Urinary bladder (tissue), 3 donors: ENCODE measurements at regions not wholly inside any gene's neighbourhood (a gene's known extent, or its start where the extent isn't known, plus 50 kb on each side); places are given as distances from the start of the nearest gene placed in this dataset.
"Not testable (repeated sequence)": the region's sequence is repeated elsewhere in the genome, so short reads cannot be mapped to it uniquely, and the experiment has no call there.

Experiments used
- DNase-seq: peaks from one replicate; pipeline ENCODE4 v3.0.0-alpha.2; 2015; ENCODE audit errors: extremely low spot score
- H3K27ac ChIP-seq: one replicate; pipeline ENCODE4 v1.5.1; 2013; ENCODE audit warnings: low read depth, mild to moderate bottlenecking, moderate library complexity
- H3K36me3 ChIP-seq: one replicate; pipeline ENCODE4 v1.6.1; 2013; ENCODE audit warnings: mild to moderate bottlenecking, moderate library complexity; ENCODE audit not compliant: insufficient read depth
- H3K4me1 ChIP-seq: one replicate; pipeline ENCODE4 v1.6.1; 2013; ENCODE audit warnings: mild to moderate bottlenecking, moderate library complexity; ENCODE audit not compliant: insufficient read depth
- H3K4me3 ChIP-seq: one replicate; pipeline ENCODE4 v1.5.1; 2013; ENCODE audit warnings: low read depth, low read length
- WGBS: extraction: QIAGEN DNeasy Blood & Tissue Kit; methylation state at CpG from one replicate; pipeline ENCODE4 v1.1.7; 2013; 5-methylcytosine and 5-hydroxymethylcytosine counted together
- donor health status: healthy with polysubstance abuse.
- donor health status: healthy.

- H3K4me3 ChIP-seq, result no peak overlapping the region
- no peak overlapping the region for H3K27ac ChIP-seq
- H3K4me1 ChIP-seq, result no peaks in the 10 kb centered on the region
- 16% methylated on average over 14 of the region's 14 CpGs for WGBS
- no peaks in the 10 kb centered on the region for H3K36me3 ChIP-seq
- no peak for DNase-seq
These were observed 59.2 kb upstream of the ADGRB3 start for GRCh38 chr6:68575765-68576439.

GRCh38 chr6:68572975-68573374, 62.1 kb upstream of the ADGRB3 start:
- H3K27ac ChIP-seq, result no peak overlapping the region
- H3K4me3 ChIP-seq, result no peak overlapping the region
- DNase-seq, result no peak
- WGBS, result 82% methylated on average over 4 of the region's 4 CpGs
- H3K4me1 ChIP-seq, result no peaks in the 10 kb centered on the region
- no peaks in the 10 kb centered on the region for H3K36me3 ChIP-seq

GRCh38 chr6:68572525-68572924, 62.6 kb upstream of the ADGRB3 start:
- DNase-seq, result no peak
- no peak overlapping the region for H3K4me3 ChIP-seq
- no peaks in the 10 kb centered on the region for H3K36me3 ChIP-seq
- WGBS, result 73% methylated on average over 2 of the region's 2 CpGs
- no peak overlapping the region for H3K27ac ChIP-seq
- H3K4me1 ChIP-seq, result no peaks in the 10 kb centered on the region

GRCh38 chr6:68559716-68560115, 75.4 kb upstream of the ADGRB3 start:
- WGBS, result 14% methylated on average over 5 of the region's 5 CpGs
- Histone ChIP-seq H3K27ac (no peak overlapping the region), H3K4me1 (no peaks in the 10 kb centered on the region), H3K4me3 (no peak overlapping the region), H3K36me3 (no peaks in the 10 kb centered on the region)
- DNase-seq, result no peak

- 18% methylated on average over 1 of the region's 1 CpG for WGBS
- Histone ChIP-seq H3K27ac (no peak overlapping the region), H3K4me1 (no peaks in the 10 kb centered on the region), H3K36me3 (no peaks in the 10 kb centered on the region), H3K4me3 (no peak overlapping the region)
- no peak for DNase-seq
These were observed 76.0 kb upstream of the ADGRB3 start for GRCh38 chr6:68559070-68559469.

- Histone ChIP-seq H3K4me1 (no peaks in the 10 kb centered on the region), H3K36me3 (no peaks in the 10 kb centered on the region), H3K4me3 (no peak overlapping the region), H3K27ac (no peak overlapping the region)
- WGBS, result 84% methylated on average over 1 of the region's 1 CpG
- no peak for DNase-seq
These were observed 88.5 kb upstream of the ADGRB3 start for GRCh38 chr6:68546620-68547019.

- DNase-seq, result no peak
- H3K4me1 ChIP-seq, result no peaks in the 10 kb centered on the region
- WGBS, result 87% methylated on average over 3 of the region's 3 CpGs
These were observed 90.6 kb upstream of the ADGRB3 start for GRCh38 chr6:68544450-68544849.

GRCh38 chr6:68533339-68533795, 101.7 kb upstream of the ADGRB3 start:
- 91% methylated on average over 21 of the region's 21 CpGs for WGBS
- H3K4me1 ChIP-seq, result no peaks in the 10 kb centered on the region
- H3K4me3 ChIP-seq, result no peak overlapping the region
- no peaks in the 10 kb centered on the region for H3K36me3 ChIP-seq
- no peak overlapping the region for H3K27ac ChIP-seq
- DNase-seq, result no peak

More at GRCh38 chr6:68544450-68544849, 90.6 kb upstream of the ADGRB3 start:
- Histone ChIP-seq H3K4me3 (no peak overlapping the region), H3K36me3 (no peaks in the 10 kb centered on the region), H3K27ac (no peak overlapping the region)

- Histone ChIP-seq H3K4me1 (no peaks in the 10 kb centered on the region), H3K36me3 (no peaks in the 10 kb centered on the region), H3K4me3 (no peak overlapping the region), H3K27ac (no peak overlapping the region)
- 90% methylated on average over 4 of the region's 4 CpGs for WGBS
- no peak for DNase-seq
These were observed 107.4 kb upstream of the ADGRB3 start for GRCh38 chr6:68527691-68528090.

GRCh38 chr6:68506911-68507310, 128.2 kb upstream of the ADGRB3 start:
- 87% methylated on average over 6 of the region's 6 CpGs for WGBS
- Histone ChIP-seq H3K4me1 (no peaks in the 10 kb centered on the region), H3K36me3 (no peaks in the 10 kb centered on the region), H3K27ac (no peak overlapping the region), H3K4me3 (no peak overlapping the region)
- DNase-seq, result no peak

- H3K36me3 ChIP-seq, result no peaks in the 10 kb centered on the region
- H3K4me1 ChIP-seq, result no peaks in the 10 kb centered on the region
- H3K27ac ChIP-seq, result no peak overlapping the region
- 83% methylated on average over 1 of the region's 1 CpG for WGBS
- no peak for DNase-seq
- no peak overlapping the region for H3K4me3 ChIP-seq
These were observed 132.1 kb upstream of the ADGRB3 start for GRCh38 chr6:68502946-68503345.

GRCh38 chr6:68497927-68498326, 137.2 kb upstream of the ADGRB3 start:
- Histone ChIP-seq H3K4me3 (no peak overlapping the region), H3K27ac (no peak overlapping the region), H3K4me1 (no peaks in the 10 kb centered on the region), H3K36me3 (no peaks in the 10 kb centered on the region)
- no peak for DNase-seq
- 82% methylated on average over 1 of the region's 1 CpG for WGBS

- 96% methylated on average over 3 of the region's 3 CpGs for WGBS
- not testable (repeated sequence) for H3K36me3 ChIP-seq, H3K4me3 ChIP-seq, DNase-seq, H3K27ac ChIP-seq, H3K4me1 ChIP-seq
These were observed 140.2 kb upstream of the ADGRB3 start for GRCh38 chr6:68494880-68495279.

- Histone ChIP-seq H3K4me3 (no peak overlapping the region), H3K36me3 (no peaks in the 10 kb centered on the region), H3K4me1 (no peaks in the 10 kb centered on the region), H3K27ac (no peak overlapping the region)
- DNase-seq, result no peak
- WGBS, result 51% methylated on average over 2 of the region's 2 CpGs
These were observed 158.5 kb upstream of the ADGRB3 start for GRCh38 chr6:68476611-68477010.
